Endodermal cell (in vitro differentiated cells): ENCODE measurements at regions not wholly inside any gene's neighbourhood (a gene's known extent, or its start where the extent isn't known, plus 50 kb on each side); places are given as distances from the start of the nearest gene placed in this dataset.

Experiments
- DNase-seq: peaks from one replicate; pipeline ENCODE4 v3.0.0-alpha.2; 2017
- H3K27ac ChIP-seq: 2 replicates; pipeline ENCODE4 v1.5.1; 2013; ENCODE audit warnings: mild to moderate bottlenecking, low read depth, low read length, moderate library complexity
- H3K27me3 ChIP-seq: 2 replicates; pipeline ENCODE4 v1.6.1; 2013; ENCODE audit warnings: mild to moderate bottlenecking, low read length, moderate library complexity; ENCODE audit not compliant: insufficient read depth, control insufficient read depth, poor library complexity, severe bottlenecking
- H3K36me3 ChIP-seq: 2 replicates; pipeline ENCODE4 v1.7.0; 2013; ENCODE audit warnings: mild to moderate bottlenecking, low read length, moderate library complexity; ENCODE audit not compliant: control insufficient read depth, insufficient read depth
- H3K4me1 ChIP-seq: one replicate; pipeline ENCODE4 v1.7.0; 2013; ENCODE audit warnings: low read length; ENCODE audit not compliant: control insufficient read depth, insufficient read depth
- H3K4me3 ChIP-seq: 2 replicates; pipeline ENCODE4 v1.5.1; 2013; ENCODE audit warnings: mild to moderate bottlenecking, low read length, moderate library complexity
- H3K9ac ChIP-seq: 2 replicates; pipeline ENCODE4 v1.6.1; 2013; ENCODE audit warnings: mild to moderate bottlenecking, low read length, moderate library complexity; ENCODE audit not compliant: poor library complexity, severe bottlenecking; ENCODE audit errors: extremely low read depth
- H3K9me3 ChIP-seq: 2 replicates; pipeline ENCODE4 v1.6.1; 2013; ENCODE audit warnings: mild to moderate bottlenecking, low read length, moderate library complexity; ENCODE audit not compliant: control insufficient read depth
- H3K27ac Mint-ChIP-seq: 2 replicates; pipeline ENCODE4 v1.8.0; 2020; ENCODE audit warnings: mixed read lengths
- H3K27me3 Mint-ChIP-seq: 2 replicates; pipeline ENCODE4 v1.8.0; 2021; ENCODE audit warnings: mild to moderate bottlenecking, mixed read lengths; ENCODE audit not compliant: insufficient read depth
- H3K36me3 Mint-ChIP-seq: 2 replicates; pipeline ENCODE4 v1.8.0; 2020; ENCODE audit warnings: low read depth, mixed read lengths
- H3K4me1 Mint-ChIP-seq: 2 replicates; pipeline ENCODE4 v1.8.0; 2020; ENCODE audit warnings: mixed read lengths
- H3K4me3 Mint-ChIP-seq: 2 replicates; pipeline ENCODE4 v1.8.0; 2020; ENCODE audit warnings: mild to moderate bottlenecking, moderate library complexity, mixed read lengths
- H3K9me3 Mint-ChIP-seq: 2 replicates; pipeline ENCODE4 v1.8.0; 2020; ENCODE audit warnings: mild to moderate bottlenecking, mixed read lengths
- WGBS, 2 experiments: methylation state at CpG; one replicate each; pipeline versions ENCODE4 v1.1.5 to v1.1.7; 2013; ENCODE audit warnings: missing lambda C conversion rate in 2 of 2, mixed read lengths in 1 of 2; ENCODE audit not compliant: insufficient coverage in 1 of 2, insufficient read length in 1 of 2; 5-methylcytosine and 5-hydroxymethylcytosine counted together
- TF ChIP-seq, protein P1 (sequence below): fragments of 200-600 bp; sonication (generic); conservative IDR thresholded peaks from 2 replicates; pipeline ENCODE4 v1.5.0; 2021; ENCODE audit warnings: antibody characterized with exemption, mild to moderate bottlenecking

DNA sequence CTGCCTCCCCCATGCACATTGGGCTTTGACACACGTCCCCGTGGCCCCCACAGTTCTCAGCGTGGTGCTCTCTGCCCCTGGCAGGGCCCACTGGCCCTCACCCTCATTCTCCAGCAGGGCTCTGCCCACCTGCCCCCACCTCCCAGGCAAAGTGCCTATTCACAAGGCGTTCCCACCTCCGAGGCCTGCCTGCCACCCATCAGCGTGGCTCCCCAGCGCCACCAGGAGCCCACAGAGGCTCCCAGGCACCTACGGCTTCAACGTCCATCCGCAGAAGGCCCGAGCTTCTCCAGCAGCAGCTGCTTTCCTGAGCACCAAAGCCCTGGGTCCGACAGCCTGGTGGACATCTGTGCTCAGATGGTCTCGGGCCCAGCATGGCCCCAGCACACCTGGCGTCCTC is 211.8 kb upstream of the PPP2R2D start:
- 68 to 73% methylated on average over 5 to 14 of the region's 14 CpGs for WGBS, 2 experiments
- peak; percentile 87 for DNase-seq
- H3K4me3 Mint-ChIP-seq = no peak overlapping the region
- Histone ChIP-seq H3K27me3 (no peaks in the 10 kb centered on the region), H3K36me3 (no peaks in the 10 kb centered on the region), H3K27ac (no peak overlapping the region), H3K9me3 (no peaks in the 10 kb centered on the region), H3K9ac (no peak overlapping the region), H3K4me1 (no peaks in the 10 kb centered on the region), H3K4me3 (no peak overlapping the region)
- H3K36me3 Mint-ChIP-seq = no peaks in the 10 kb centered on the region
- H3K4me1 Mint-ChIP-seq = no peaks in the 10 kb centered on the region
- TF ChIP-seq, protein P1, sequence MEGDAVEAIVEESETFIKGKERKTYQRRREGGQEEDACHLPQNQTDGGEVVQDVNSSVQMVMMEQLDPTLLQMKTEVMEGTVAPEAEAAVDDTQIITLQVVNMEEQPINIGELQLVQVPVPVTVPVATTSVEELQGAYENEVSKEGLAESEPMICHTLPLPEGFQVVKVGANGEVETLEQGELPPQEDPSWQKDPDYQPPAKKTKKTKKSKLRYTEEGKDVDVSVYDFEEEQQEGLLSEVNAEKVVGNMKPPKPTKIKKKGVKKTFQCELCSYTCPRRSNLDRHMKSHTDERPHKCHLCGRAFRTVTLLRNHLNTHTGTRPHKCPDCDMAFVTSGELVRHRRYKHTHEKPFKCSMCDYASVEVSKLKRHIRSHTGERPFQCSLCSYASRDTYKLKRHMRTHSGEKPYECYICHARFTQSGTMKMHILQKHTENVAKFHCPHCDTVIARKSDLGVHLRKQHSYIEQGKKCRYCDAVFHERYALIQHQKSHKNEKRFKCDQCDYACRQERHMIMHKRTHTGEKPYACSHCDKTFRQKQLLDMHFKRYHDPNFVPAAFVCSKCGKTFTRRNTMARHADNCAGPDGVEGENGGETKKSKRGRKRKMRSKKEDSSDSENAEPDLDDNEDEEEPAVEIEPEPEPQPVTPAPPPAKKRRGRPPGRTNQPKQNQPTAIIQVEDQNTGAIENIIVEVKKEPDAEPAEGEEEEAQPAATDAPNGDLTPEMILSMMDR = peak; percentile 71
- H3K27me3 Mint-ChIP-seq = no peaks in the 10 kb centered on the region
- H3K9me3 Mint-ChIP-seq = no peaks in the 10 kb centered on the region
- no peak overlapping the region for H3K27ac Mint-ChIP-seq

DNA sequence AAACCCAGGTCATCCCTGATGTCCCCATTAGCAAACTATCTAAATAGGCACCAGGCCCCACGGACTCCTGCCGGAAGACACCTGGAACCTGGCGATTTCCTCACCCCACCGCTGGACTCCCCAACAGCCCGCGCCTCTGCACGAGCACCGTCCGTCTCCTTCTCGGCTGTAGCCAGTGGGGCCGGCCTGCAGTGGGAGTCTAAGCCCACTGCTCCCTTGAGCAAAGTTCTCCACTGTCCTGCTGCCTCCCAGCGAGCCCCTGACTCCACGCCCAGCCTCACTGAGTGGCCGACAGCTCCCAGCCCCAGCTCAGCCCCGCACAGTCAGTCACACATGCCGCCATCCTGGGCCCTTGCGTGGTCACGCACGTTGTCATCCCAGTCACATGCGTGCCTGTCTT is 211.3 kb upstream of the PPP2R2D start:
- Histone ChIP-seq H3K36me3 (no peaks in the 10 kb centered on the region), H3K27me3 (no peaks in the 10 kb centered on the region), H3K4me1 (no peaks in the 10 kb centered on the region), H3K27ac (no peak overlapping the region), H3K9me3 (no peaks in the 10 kb centered on the region), H3K9ac (no peak overlapping the region), H3K4me3 (no peak overlapping the region)
- no peaks in the 10 kb centered on the region for H3K36me3 Mint-ChIP-seq
- no peaks in the 10 kb centered on the region for H3K27me3 Mint-ChIP-seq
- no peaks in the 10 kb centered on the region for H3K9me3 Mint-ChIP-seq
- TF ChIP-seq, protein P1 = no peak
- 86 to 87% methylated on average over 8 to 20 of the region's 20 CpGs for WGBS, 2 experiments
- no peak overlapping the region for H3K27ac Mint-ChIP-seq
- no peak for DNase-seq
- no peak overlapping the region for H3K4me3 Mint-ChIP-seq
- no peaks in the 10 kb centered on the region for H3K4me1 Mint-ChIP-seq

DNA sequence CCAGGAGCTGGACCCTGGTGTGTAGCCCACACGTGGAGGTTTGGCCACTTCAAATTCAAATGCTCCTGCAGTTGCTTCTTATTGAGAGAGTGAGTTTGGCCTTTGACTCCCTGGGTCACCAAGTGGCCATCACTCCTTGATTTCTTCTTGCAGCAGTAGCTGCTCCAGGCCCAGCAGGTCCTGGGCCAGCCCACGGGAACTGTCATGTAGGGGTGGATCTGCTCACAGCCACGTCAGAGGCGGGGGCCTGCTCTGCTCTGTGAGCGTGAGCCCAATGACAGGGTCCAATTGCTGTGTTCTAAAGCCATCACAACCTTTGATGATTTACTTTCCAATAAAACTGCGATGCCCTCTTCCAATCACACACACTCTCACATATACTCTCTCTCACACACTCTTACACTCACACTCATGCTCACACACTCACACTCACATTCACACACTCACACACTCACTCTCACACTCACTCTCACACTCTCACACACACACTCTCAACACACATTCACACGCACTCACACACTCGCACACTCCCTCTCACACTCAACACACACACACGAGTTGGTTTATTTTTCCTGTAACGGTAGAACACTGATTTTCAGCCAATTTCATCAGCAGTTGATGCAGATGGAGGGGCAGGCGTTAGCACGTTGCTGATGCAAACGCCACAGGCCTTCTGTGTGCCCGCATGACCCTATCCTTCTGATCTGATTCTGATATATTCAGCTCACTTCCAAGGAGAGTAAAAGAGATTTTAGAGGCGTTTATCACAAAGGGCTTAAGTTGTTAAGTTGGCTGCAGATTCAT is 210.7 kb upstream of the PPP2R2D start:
- WGBS, 2 experiments = 91 to 92% methylated on average over 12 to 15 of the region's 15 CpGs

More for the DNA sequence above, 210.7 kb upstream of the PPP2R2D start:
- Histone ChIP-seq H3K4me3 (no peak overlapping the region), H3K27me3 (no peaks in the 10 kb centered on the region), H3K36me3 (no peaks in the 10 kb centered on the region), H3K4me1 (no peaks in the 10 kb centered on the region), H3K27ac (no peak overlapping the region), H3K9ac (no peak overlapping the region), H3K9me3 (no peaks in the 10 kb centered on the region)
- TF ChIP-seq, protein P1 = no peak
- no peaks in the 10 kb centered on the region for H3K9me3 Mint-ChIP-seq
- no peaks in the 10 kb centered on the region for H3K4me1 Mint-ChIP-seq
- DNase-seq = no peak
- H3K4me3 Mint-ChIP-seq = no peak overlapping the region
- H3K27me3 Mint-ChIP-seq = no peaks in the 10 kb centered on the region
- H3K27ac Mint-ChIP-seq = no peak overlapping the region
- no peaks in the 10 kb centered on the region for H3K36me3 Mint-ChIP-seq
